Ishikawa (cell line): ENCODE measurements at regions not wholly inside any gene's neighbourhood (a gene's known extent, or its start where the extent isn't known, plus 50 kb on each side); places are given as distances from the start of the nearest gene placed in this dataset.

Source experiments
- CEBPB ChIP-seq: IDR thresholded peaks from 2 replicates; pipeline ENCODE4 v1.6.1; 2012
- CREB1 ChIP-seq: IDR thresholded peaks from 2 replicates; pipeline ENCODE4 v1.6.1; 2012; ENCODE audit warnings: low read depth
- EGR1 ChIP-seq: IDR thresholded peaks from 2 replicates; pipeline ENCODE4 v1.6.1; 2012
- EP300 ChIP-seq: IDR thresholded peaks from 2 replicates; pipeline ENCODE4 v1.6.1; 2012; ENCODE audit warnings: borderline replicate concordance
- FOXM1 ChIP-seq: IDR thresholded peaks from 2 replicates; pipeline ENCODE4 v1.6.1; 2012; ENCODE audit warnings: low read depth, borderline replicate concordance
- NFIC ChIP-seq: IDR thresholded peaks from 2 replicates; pipeline ENCODE4 v1.6.1; 2012
- RAD21 ChIP-seq: IDR thresholded peaks from 2 replicates; pipeline ENCODE4 v1.6.1; 2012; ENCODE audit warnings: low read depth
- TAF1 ChIP-seq: IDR thresholded peaks from 2 replicates; pipeline ENCODE4 v1.6.1; 2012; ENCODE audit warnings: low read depth, mild to moderate bottlenecking
- TCF12 ChIP-seq: IDR thresholded peaks from 2 replicates; pipeline ENCODE4 v1.6.1; 2012; ENCODE audit warnings: low read depth
- TEAD4 ChIP-seq: IDR thresholded peaks from 2 replicates; pipeline ENCODE4 v1.6.1; 2012
- YY1 ChIP-seq: IDR thresholded peaks from 2 replicates; pipeline ENCODE4 v1.6.1; 2012; ENCODE audit warnings: low read depth
- TF ChIP-seq, protein P1 (sequence below): IDR thresholded peaks from 2 replicates; pipeline ENCODE4 v1.6.1; 2012
- TF ChIP-seq, protein P2 (sequence below): IDR thresholded peaks from 2 replicates; pipeline ENCODE4 v1.6.1; 2012
- TF ChIP-seq, protein P3 (sequence below): IDR thresholded peaks from 2 replicates; pipeline ENCODE4 v1.6.1; 2012; ENCODE audit warnings: low read depth, mild to moderate bottlenecking

DNA sequence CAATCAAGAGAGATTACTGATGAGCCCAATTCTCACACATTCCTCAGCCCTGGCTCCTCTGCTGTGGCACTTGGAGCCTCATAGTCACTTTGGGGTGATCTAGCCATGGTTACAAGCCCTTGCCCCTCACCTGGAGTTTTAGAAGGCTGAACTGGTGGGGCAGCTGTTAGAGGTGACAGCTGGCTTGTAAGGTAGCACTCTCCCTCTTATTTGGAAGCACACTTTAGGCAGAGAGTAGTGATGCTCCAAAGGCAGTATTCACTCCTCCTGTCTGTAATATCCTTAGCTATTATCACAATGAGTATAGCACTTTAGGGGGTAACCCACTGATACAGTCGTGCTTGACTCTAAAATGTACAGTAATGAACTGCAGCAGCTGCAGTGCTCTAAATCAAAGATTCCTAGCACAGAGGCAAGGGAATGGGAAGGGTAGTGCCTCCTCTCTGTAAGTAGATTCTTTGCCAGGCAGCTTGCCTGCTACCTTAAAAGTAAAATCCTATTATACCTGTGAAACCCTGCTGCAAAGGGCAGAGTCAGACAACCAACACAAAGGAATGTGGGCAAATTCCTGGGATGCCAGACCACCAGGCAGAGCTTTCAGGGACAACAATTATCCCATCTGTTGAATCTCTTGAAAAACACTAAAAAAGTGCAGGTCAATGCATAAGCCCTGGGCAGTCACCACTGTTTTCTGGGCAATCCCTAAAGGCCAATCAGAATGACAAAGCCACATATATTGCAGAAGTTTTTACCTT lies 336.3 kb downstream of the NOVA1 start:
- TF ChIP-seq, protein P1, sequence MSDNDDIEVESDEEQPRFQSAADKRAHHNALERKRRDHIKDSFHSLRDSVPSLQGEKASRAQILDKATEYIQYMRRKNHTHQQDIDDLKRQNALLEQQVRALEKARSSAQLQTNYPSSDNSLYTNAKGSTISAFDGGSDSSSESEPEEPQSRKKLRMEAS: no peak
- TF ChIP-seq CREB1 (no peak), TEAD4 (peak; percentile 65), TCF12 (no peak), YY1 (no peak), CEBPB (no peak), RAD21 (no peak), FOXM1 (no peak), TAF1 (no peak), EP300 (no peak), NFIC (no peak), EGR1 (no peak)
- TF ChIP-seq, protein P2, sequence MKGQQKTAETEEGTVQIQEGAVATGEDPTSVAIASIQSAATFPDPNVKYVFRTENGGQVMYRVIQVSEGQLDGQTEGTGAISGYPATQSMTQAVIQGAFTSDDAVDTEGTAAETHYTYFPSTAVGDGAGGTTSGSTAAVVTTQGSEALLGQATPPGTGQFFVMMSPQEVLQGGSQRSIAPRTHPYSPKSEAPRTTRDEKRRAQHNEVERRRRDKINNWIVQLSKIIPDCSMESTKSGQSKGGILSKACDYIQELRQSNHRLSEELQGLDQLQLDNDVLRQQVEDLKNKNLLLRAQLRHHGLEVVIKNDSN: no peak
- TF ChIP-seq, protein P3, sequence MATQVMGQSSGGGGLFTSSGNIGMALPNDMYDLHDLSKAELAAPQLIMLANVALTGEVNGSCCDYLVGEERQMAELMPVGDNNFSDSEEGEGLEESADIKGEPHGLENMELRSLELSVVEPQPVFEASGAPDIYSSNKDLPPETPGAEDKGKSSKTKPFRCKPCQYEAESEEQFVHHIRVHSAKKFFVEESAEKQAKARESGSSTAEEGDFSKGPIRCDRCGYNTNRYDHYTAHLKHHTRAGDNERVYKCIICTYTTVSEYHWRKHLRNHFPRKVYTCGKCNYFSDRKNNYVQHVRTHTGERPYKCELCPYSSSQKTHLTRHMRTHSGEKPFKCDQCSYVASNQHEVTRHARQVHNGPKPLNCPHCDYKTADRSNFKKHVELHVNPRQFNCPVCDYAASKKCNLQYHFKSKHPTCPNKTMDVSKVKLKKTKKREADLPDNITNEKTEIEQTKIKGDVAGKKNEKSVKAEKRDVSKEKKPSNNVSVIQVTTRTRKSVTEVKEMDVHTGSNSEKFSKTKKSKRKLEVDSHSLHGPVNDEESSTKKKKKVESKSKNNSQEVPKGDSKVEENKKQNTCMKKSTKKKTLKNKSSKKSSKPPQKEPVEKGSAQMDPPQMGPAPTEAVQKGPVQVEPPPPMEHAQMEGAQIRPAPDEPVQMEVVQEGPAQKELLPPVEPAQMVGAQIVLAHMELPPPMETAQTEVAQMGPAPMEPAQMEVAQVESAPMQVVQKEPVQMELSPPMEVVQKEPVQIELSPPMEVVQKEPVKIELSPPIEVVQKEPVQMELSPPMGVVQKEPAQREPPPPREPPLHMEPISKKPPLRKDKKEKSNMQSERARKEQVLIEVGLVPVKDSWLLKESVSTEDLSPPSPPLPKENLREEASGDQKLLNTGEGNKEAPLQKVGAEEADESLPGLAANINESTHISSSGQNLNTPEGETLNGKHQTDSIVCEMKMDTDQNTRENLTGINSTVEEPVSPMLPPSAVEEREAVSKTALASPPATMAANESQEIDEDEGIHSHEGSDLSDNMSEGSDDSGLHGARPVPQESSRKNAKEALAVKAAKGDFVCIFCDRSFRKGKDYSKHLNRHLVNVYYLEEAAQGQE: no peak
